CD4-positive, alpha-beta T cell treated with Interleukin-17A for 4 hours (primary cell): ENCODE measurements at regions not wholly inside any gene's neighbourhood (a gene's known extent, or its start where the extent isn't known, plus 50 kb on each side); places are given as distances from the start of the nearest gene placed in this dataset.
"Not testable (repeated sequence)": the region's sequence is repeated elsewhere in the genome, so short reads cannot be mapped to it uniquely, and the experiment has no call there.

Source experiments
- DNase-seq: peaks from one replicate; pipeline ENCODE4 v3.0.0-alpha.2; 2020; ENCODE audit warnings: mixed read lengths

- no peak for DNase-seq
These were observed 385.0 kb downstream of the DSEL start for GRCh38 chr18:67131498-67131897.

GRCh38 chr18:67126751-67127150 lies 389.8 kb downstream of the DSEL start:
- not testable (repeated sequence) for DNase-seq

- no peak for DNase-seq
These were observed 392.6 kb downstream of the DSEL start for GRCh38 chr18:67123901-67124300.

- DNase-seq: no peak
These were observed 398.7 kb downstream of the DSEL start for GRCh38 chr18:67117804-67118203.

GRCh38 chr18:67109535-67109934 lies 407.0 kb downstream of the DSEL start:
- no peak for DNase-seq

GRCh38 chr18:67108894-67109293 lies 407.6 kb downstream of the DSEL start:
- no peak for DNase-seq

- peak; percentile 32 for DNase-seq
These were observed 411.7 kb downstream of the DSEL start for GRCh38 chr18:67104700-67105284.

- DNase-seq: no peak
These were observed 422.4 kb downstream of the DSEL start for GRCh38 chr18:67094123-67094522.

GRCh38 chr18:67092141-67092540 lies 424.4 kb downstream of the DSEL start:
- DNase-seq: no peak

- no peak for DNase-seq
These were observed 434.9 kb downstream of the DSEL start for GRCh38 chr18:67081482-67082211.

GRCh38 chr18:67080601-67081000 lies 435.9 kb downstream of the DSEL start:
- no peak for DNase-seq

- DNase-seq: no peak
These were observed 442.2 kb downstream of the DSEL start for GRCh38 chr18:67074309-67074708.

- no peak for DNase-seq
These were observed 443.7 kb downstream of the DSEL start for GRCh38 chr18:67072791-67073190.

- no peak for DNase-seq
These were observed 447.9 kb downstream of the DSEL start for GRCh38 chr18:67068608-67069007.

- no peak for DNase-seq
These were observed 443.4 kb upstream of the CDH19 start for GRCh38 chr18:67047334-67047733.

GRCh38 chr18:67043276-67043675 lies 439.4 kb upstream of the CDH19 start:
- DNase-seq: no peak

- no peak for DNase-seq
These were observed 437.4 kb upstream of the CDH19 start for GRCh38 chr18:67041334-67041733.

- DNase-seq: no peak
These were observed 431.1 kb upstream of the CDH19 start for GRCh38 chr18:67035026-67035425.

- no peak for DNase-seq
These were observed 419.2 kb upstream of the CDH19 start for GRCh38 chr18:67023059-67023458.

- DNase-seq: no peak
These were observed 407.0 kb upstream of the CDH19 start for GRCh38 chr18:67010919-67011318.

- no peak for DNase-seq
These were observed 404.1 kb upstream of the CDH19 start for GRCh38 chr18:67007999-67008398.

- no peak for DNase-seq
These were observed 403.2 kb upstream of the CDH19 start for GRCh38 chr18:67007085-67007484.

GRCh38 chr18:67001052-67001451 lies 397.2 kb upstream of the CDH19 start:
- DNase-seq: no peak

- no peak for DNase-seq
These were observed 395.1 kb upstream of the CDH19 start for GRCh38 chr18:66999003-66999402.

- DNase-seq: no peak
These were observed 391.4 kb upstream of the CDH19 start for GRCh38 chr18:66995270-66995669.
